ENCODE measurements at regions not wholly inside any gene's neighbourhood (a gene's known extent, or its start where the extent isn't known, plus 50 kb on each side); places are given as distances from the start of the nearest gene placed in this dataset.

DNA sequence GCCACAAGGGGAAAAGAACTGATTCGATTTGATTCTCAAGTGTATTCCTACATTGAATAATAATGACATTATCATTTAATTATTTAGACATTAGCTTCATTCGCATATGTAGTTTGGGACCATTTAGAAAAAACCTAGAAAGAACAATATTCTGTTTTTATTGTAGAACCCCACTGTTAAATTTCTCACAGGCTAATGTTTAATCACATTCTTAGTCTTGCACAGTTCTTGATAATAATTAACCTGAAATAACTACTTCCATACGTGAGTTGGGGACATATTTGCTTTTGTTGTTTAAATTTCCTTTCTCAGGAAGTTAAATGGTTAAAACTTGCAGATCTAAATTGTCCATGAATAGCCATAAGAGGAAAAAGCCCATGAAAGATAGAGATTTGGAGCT is 275.2 kb downstream of the TFAP2B start:
- TF ChIP-seq, protein P1, sequence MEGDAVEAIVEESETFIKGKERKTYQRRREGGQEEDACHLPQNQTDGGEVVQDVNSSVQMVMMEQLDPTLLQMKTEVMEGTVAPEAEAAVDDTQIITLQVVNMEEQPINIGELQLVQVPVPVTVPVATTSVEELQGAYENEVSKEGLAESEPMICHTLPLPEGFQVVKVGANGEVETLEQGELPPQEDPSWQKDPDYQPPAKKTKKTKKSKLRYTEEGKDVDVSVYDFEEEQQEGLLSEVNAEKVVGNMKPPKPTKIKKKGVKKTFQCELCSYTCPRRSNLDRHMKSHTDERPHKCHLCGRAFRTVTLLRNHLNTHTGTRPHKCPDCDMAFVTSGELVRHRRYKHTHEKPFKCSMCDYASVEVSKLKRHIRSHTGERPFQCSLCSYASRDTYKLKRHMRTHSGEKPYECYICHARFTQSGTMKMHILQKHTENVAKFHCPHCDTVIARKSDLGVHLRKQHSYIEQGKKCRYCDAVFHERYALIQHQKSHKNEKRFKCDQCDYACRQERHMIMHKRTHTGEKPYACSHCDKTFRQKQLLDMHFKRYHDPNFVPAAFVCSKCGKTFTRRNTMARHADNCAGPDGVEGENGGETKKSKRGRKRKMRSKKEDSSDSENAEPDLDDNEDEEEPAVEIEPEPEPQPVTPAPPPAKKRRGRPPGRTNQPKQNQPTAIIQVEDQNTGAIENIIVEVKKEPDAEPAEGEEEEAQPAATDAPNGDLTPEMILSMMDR (optimal IDR thresholded peaks at IDR 0.05 in 1 of 3, IDR thresholded peaks at IDR 0.05 in 1 of 3, conservative IDR thresholded peaks at IDR 0.05 in 1 of 3; ENCODE audit: extremely low read depth in 1 of 3, insufficient read depth in 2 of 3, low read length in 3 of 3) = no peak
- no peak for TF ChIP-seq EZH2 (IDR thresholded peaks at IDR 0.05; ENCODE audit: low read length)

Measured in keratinocyte (primary cell).